HG03432 (cell line): ENCODE measurements at regions not wholly inside any gene's neighbourhood (a gene's known extent, or its start where the extent isn't known, plus 50 kb on each side); places are given as distances from the start of the nearest gene placed in this dataset.

Experiments used
- ATAC-seq: cut with Tn5 transposase; IDR thresholded peaks from one replicate; pipeline ENCODE4 v1.9.1; 2021; ENCODE audit warnings: mild to moderate bottlenecking, moderate library complexity; ENCODE audit not compliant: unreplicated experiment

DNA sequence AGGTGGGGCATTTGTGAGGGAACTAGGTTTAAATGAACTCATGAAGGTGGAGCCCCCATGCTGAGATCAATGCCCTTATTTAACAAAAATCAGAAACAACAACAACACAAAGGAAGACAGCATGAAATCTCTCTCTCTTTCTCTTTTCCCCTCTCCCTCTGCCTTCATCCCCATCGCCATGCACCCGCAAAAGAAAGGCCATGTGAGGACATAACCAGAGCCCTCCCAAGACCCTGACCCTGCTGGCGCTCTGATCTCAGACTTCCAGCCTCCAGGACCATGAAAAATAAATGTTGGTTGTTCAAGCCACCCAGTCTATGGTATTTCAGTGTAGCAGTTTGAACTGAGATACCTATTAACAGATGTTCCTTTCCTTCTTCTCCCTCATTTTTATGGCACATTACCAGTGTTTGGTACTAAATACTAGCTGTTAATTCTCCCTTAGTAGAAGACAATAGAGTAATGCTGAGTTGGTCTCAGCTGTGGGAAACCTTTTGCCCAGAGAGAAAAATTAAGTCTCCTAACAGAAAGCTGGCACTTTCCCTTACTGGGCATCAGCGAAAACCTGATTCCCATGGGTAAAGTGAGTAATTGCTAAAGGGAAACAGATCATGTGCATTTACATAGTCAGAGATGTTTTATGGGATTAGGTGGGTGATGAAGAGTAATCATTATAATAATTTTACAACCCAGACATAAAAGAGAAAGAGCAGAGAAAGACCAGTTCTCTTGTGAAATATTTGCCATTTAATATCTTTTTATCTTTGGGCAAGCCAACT, 264.0 kb upstream of the PLEKHG7 start:
- no peak for ATAC-seq

DNA sequence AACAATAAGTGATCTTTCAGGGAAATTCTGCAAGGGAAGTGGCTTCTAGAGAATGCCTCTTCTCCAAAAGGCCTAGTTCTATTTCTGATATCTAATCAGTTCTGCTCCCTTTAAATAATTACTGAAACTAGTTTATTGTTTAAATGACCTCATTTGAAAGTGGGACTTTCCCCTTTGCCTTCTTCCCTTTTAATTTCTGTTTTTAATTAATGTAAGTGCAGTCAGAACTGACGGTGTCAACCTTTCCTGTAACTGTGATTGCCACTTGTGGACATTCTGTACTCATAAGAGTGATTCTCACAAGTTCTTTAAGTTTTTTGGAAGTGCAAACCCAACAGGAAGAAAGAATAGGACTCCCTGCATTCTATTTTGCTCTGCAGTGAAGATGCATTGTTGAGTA, 265.3 kb upstream of the PLEKHG7 start:
- no peak for ATAC-seq

DNA sequence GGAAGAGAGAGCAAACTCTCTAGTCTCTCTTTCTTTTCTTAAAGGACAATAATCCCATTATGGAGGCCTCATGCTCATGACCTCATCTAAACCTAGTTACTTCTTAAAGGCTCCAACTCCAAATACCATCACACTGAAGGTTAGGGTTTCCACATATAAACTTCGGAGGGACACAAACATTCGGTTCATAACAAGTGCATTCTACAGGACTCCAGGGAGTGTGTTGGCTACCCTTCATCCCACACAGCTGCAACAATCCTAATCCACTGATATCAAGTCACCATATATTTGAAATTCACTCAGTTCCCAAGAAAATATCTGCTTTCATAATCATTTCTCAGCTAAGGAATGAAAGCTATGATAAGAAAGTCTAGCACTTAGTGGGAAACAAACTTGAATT, 265.9 kb upstream of the PLEKHG7 start:
- no peak for ATAC-seq

DNA sequence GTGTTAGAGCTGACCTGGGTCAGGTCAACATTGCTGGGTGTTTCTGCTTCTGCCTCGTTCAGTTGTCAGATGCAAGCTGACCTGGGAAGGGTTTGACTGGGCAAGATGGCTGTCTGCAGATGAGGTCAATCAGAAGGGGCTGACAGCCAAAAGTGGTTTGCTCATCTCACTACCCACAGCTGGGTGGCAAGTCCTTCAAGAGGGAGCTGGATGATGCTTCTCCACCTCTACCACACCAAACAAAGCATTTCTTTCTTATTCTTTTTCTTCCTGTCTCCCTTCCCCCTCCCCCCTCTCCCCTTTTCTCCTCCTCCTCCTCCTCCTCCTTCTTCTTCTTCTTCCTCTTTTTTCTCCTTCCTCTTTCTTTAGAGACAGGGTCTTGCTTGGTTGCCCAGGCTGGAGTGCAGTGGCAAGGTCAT, 268.2 kb upstream of the PLEKHG7 start:
- peak; percentile 23 for ATAC-seq

DNA sequence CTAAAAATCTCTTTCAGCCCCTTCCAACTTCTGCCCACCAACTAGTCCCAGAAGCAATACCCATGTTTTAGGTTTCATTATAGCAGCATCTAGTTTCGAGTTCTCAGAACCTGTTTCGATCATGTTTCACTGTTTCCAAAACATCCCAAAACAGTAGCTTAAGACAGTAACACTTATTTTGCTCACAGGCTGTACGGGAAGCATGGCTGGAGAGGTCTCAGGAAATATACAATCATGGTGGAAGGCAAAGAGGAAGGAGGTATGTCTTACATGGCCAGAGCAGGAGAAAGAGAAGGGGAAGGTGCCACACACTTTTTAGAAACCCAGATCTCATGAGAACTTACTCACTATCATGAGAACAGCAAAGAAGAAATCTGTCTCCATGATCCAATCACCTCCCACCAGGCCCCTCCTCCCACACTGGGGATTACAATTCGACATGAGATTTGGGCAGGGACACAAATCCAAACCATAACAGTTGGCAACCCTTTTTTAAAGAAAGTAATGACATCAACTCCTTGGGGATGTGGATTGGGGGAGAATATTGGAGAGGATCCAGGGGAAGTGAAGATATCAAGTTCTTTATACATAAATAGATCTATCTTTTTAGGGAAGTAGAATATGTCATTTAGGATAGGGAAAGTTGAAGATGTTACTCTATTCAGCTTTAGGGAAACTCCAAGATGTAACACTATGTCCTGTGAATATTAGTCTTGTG, 269.9 kb upstream of the PLEKHG7 start:
- ATAC-seq = peak; percentile 76

DNA sequence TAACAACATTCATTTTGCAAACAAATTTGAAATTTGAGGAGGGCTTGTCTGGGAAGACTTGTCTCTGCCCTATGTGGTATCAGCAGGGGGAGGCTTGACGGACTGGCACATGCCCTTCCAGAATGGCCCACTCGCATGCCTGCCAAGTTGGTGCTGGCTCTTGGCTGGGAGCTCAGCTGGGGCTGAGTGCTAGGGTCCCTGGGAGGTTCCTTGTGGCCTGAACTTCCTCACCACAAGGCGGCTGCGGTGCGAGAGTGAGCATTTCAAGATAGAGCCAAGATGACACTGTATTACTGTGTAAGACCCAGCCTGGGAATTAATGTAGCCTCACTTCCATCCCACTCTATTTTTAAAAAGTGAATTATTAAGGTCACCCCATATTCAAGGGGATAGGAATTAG, 271.6 kb upstream of the PLEKHG7 start:
- ATAC-seq = peak; percentile 47

DNA sequence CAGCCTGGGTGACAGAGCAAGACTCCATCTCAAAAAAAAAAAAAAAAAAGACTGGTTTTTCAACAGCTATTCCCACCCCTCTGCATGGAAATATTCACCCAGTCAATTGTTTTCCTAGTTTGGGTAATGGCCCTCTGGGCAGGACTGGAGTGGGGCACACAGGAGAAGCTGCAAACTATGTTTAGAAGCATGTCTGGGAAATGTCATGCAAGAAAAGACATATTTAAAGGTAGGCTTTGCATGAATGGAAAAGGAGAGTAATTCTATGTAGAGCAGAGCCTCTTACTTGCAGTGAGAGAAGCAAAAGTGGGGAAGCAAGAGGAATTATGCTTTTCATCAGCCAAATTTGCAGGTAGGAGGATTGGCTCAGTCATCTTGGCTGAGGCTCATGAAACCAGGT, 276.5 kb upstream of the PLEKHG7 start:
- no peak for ATAC-seq

DNA sequence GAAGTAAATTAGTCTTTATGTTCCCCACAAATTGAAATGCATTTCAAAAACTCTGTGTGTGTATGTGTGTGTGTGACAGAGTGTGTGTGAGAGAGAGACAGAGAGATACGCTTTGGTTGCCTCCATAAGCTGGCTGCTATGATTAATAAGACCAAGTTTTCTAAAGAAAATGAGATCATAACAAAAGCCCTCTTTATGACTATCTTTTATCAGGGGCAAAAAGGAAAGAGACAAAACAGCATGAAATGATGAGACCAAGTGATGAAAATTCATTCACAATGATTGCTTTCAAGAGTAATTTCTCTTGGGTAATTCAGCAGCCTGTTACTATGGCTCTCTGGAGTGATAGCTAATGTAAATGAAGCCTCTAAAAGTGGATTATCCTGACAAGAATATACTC, 277.6 kb upstream of the PLEKHG7 start:
- no peak for ATAC-seq

DNA sequence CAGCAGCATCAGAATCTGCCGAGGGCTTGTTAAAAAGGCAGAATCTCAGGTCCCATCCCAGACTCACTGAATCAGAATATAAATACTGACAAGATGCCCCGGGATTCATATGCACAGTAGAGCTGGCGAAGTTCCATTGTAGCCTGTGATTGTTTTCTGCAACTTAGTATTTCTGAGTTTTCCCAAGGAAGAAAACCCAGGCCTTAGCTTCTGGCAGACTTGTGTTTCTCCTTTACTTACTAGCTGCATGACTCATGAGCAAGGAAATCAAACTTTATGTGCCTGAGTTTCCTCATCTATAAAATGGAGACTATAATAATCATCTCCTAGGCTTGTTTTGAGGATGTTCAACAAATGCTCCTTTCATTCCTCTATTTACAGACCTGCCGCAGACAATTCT, 278.5 kb upstream of the PLEKHG7 start:
- ATAC-seq = no peak

DNA sequence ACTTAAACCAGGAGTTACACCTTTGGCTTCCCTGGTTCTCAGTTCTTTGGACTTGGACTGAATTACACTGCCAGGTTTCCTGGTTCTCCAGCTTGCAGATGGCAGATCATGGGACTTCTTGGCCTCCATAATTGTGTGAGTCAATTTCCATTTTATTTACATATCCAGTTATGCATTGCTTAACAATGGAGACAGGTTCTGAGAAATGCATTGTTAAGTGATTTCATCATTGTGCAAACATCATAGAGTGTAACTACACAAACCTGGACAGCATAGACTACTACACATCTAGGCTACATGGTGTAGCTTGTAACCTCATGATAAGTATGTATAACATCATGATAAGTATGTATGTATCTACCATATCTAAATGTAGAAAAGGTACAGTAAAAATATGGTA, 276.1 kb upstream of the BTG1 start:
- ATAC-seq = no peak

DNA sequence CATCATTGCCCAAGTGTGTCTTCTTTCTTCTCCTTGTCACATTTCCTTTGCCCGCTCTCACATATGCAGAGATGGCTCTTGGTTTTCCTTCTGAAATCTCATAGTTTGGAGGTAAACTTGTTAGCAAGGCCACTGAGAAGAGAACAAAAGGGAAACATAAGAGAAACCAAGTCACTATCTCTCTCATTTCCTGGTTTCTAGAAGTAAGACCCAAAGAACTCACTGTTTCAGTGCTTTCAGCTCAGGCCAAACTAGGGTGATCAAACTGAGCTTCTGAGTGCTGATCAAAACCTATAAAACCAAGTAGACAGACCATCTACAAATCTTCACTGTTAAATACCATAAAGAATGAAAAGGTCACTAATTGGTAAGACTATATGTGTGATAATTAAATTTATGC, 275.4 kb upstream of the BTG1 start:
- ATAC-seq = no peak

DNA sequence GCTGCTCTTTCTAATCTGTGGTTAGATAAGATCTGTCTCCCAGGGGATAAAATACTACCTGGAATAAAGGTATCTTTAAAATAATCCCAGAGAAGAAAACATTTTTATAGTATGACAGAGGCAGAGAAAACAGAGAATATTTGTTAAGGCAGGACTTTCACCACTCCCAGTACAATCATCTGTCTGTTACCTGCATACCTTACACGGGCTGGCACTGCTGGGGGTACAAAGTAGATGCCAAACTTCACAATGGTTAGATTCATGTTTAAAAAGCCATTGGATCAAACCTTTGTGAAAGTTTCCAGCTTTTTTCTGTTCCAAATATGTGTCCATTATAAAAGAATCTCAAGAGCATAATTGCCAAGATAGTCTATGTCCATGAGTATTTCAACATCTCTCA, 273.6 kb upstream of the BTG1 start:
- ATAC-seq = no peak

DNA sequence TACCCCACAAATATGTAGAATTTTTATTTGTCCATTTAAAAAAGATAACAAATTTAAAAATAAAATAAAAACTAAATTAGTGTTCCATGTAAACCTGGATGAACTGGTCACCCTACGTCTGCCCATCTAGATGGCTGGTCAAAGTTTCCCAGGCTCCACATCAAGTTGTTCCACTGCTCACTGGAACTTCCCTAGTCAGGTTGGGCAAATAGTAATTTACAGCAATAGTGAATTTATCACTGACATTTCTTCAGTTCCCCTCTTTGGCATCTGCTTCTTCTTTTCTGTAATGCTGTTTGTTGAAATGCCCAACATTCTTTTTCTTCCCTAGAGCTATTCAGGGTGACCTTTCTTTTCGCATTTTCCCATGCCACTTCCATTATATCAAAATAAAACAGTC, 272.7 kb upstream of the BTG1 start:
- no peak for ATAC-seq

DNA sequence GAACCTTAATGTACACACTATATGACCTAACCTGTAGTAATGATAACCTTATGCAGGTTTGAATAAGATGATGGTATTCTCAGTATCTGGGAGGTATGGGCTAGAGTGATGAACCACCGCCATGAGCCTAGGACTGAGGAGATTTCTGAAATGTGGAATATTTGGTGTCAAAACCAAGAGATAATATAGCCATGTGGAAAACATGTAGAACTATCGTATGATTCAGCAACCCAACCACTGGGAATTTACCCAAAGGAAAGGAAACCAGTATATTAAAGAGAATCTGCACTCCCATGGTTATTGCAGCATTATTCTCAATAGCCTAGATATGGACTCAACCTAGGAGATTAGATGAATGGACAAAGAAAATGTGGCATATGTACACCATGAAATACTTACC, 271.7 kb upstream of the BTG1 start:
- no peak for ATAC-seq

DNA sequence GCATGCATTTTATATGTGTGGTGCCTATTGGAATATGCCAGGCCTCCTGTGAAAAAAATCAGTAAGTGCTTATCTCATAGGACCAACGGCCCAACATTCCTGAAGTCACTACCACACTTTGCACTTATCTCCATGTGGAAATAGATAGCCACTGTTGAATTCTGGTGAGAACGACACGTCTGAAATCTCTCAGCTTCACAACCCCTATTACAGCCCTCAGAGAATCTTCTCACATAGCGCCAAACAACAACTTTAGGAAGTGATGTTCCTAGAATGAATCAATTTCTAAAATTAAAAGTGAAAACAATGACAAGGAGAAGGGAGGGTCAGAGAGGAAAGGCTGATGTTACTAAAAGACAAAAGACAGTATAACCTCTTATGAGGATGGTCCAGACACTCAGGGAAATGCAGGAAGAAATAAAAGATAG, 270.8 kb upstream of the BTG1 start:
- ATAC-seq = no peak

DNA sequence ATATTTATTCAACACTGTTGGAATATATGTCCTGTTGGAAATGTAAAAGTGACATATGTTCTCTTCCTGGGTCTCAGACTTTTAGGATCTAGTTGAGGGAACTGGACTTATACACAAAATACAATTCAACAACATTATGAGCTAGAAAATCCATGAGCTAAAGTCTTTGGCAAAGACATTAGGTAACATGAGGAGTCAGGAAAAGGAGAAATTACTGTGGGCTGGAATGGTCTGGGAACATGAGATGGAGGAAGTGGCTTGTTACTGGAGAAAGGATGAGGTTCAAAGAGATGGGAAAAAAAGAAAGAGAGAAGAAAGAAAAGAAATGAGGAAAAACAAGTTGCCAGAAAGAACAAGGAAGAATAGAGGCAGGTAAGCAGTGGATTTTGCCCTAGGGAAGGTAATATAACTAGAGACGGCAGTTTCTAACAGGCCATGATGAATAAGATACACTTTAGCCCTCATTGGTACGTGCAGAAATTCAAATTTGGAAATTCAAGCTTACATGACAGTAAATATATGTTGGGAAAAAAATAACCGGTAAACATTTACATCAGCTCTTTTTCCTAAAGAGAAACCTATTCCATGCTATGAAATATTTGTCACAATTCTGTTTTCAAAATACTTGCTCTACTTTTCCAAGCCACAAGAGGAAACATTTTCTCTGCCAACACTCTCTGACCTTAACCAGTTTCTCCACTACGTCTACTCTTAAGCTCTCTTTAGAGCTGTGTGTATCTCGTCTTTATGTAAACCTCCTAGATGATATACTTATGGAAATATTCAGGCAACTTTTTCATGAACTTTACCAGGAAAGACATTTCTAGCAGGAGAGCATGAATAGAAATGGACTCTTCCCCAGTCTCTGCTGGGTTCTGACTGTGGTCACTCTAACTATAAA, 268.8 kb upstream of the BTG1 start:
- ATAC-seq = no peak

DNA sequence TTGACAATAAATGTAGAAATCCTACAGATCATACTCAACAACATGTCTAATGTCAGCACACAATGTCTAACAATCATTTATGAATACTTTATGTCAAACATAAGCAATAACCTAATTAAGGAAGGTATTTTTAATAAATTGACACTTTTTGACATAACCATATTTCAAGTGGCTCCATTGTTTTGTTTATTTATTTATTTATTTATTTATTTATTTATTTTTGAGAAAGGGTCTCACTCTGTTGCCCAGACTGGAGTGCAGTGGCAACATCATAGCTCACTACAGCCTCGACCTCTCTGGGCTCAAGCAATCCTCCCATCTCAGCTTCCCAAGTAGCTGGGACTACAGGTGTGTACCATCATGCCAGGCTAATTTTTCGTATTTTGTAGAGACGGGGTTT, 267.6 kb upstream of the BTG1 start:
- no peak for ATAC-seq

DNA sequence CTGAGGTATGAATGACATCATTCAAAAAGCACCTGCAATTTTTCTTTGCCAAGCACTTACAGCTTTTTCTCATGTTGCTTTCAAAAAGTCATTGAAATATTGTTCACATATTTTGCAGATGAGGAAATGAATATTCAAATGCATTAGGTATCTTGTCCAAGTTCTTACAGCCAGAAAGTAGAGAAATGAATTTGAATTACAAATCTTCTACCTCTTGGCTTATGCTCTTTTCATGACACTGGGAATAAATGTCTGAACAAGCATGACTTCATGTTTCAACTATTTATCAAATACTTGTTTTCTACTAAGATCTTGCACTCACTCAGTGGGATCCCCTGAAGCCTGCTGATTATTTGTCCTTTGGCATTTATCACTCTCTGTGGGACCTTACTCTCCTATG, 267.2 kb upstream of the BTG1 start:
- no peak for ATAC-seq

DNA sequence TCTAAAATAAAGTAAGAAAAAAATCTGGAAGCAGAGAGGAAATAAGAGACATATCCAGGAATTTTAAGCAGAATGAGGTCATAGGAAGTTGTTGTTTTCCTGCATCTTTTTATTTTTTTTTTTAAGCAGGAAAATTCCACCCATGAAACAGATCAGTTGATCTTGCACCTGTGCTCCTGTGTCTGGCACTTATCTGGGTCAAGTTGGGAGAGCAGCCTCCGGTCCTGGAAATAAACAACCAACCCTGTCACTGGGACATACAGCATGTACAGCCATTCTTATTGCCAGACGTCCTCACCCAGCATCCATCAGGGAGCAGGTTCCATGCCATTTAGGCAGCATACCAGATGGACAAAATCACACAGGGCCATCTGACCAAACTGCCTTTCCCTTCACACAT, 266.0 kb upstream of the BTG1 start:
- no peak for ATAC-seq

DNA sequence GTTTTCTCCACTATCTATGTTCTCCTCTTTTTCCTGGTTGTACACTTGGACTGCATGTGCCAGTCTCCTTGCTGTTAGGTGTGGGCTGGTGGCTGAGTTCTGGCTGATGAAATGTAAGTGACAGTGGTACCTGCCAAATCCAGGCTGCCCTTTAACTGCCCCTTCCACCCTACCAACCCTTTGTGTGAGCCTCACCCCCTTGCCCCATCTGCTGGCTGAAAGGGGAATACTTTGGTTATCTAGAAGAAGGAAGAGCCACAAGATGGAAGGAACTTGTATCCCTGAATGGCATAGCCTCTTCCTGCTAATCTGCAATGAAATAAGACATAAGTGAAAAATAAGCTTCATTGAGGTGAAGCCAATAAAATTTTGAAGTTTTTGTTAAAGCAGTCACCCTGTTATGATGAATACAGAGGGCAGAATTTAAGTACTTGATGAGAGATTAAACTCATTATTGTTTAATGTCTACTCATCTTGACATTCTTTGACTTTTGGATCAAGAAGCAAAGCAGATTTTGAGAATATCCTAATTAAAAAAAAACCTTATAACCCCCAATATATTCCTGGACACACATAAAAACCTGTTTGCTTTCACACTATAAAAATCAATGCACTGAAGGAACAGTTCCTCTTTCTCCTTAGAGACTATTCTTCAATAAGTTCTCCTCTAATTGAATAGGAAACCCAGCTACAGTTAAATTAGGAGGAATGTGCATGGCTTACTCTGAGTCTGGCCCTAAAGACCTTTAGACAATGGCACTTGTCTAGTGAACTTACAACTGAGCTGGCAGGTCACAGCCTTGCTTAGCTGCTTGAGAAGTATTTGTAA, 262.6 kb upstream of the BTG1 start:
- ATAC-seq = no peak
